ENCODE measurements at regions not wholly inside any gene's neighbourhood (a gene's known extent, or its start where the extent isn't known, plus 50 kb on each side); places are given as distances from the start of the nearest gene placed in this dataset.
A peak's percentile ranks its signal among the peaks of the same experiment; 100 is the strongest.

DNA sequence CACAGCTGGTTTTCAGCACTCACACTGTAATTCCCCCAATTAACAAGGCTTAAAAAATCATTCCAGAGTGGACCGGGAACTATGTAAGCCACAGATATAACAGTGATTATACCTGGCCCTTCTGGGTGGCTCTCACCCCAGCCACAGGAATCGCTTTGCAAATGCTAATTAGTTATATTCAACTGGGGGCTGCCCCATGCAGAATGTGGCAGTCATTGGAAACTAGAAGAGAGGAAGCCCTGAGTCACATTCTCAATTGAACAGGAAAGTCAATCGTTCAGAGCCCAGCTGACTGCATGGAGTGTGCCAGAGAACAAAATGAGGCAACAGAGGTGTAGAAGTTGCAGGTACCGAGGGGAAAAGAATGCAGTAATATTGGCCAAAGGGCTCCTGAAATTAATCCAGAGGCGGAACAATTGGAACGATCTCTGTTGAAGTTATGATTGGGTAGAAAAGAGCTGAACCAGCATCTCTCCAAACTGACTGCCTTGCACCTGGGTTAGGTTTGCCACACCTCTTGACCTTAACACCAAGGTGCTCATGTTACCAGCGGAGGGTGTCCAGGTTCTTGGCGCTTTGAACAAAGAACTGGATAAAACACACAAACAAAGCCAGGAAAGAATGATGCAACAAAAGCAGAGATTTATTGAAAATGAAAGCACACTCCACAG, 909.7 kb upstream of the AUTS2 start:
- no peaks in the 10 kb centered on the region for H3K27me3 ChIP-seq (ENCODE audit: control insufficient read depth in 5 of 5, insufficient read depth in 4 of 5, low read length in 5 of 5)
- H3K9me3 ChIP-seq (ENCODE audit: control insufficient read depth in 5 of 5, low read length in 5 of 5): peaks cover 0 to 4% (median 2%) of the 10 kb centered on the region in 5 donors
- H3K9ac ChIP-seq (ENCODE audit: low read length in 5 of 5): no peak overlapping the region
- peak overlapping the region in 3 of 5 donors; percentile 34 to 36 (median 34) for H3K4me3 ChIP-seq (ENCODE audit: low read depth in 1 of 5, low read length in 5 of 5)
- no peaks in the 10 kb centered on the region for H3K36me3 ChIP-seq (ENCODE audit: control insufficient read depth in 5 of 5, insufficient read depth in 5 of 5, low read length in 5 of 5)
- H3K4me1 ChIP-seq (ENCODE audit: control insufficient read depth in 5 of 5, insufficient read depth in 5 of 5, low read length in 5 of 5): peaks cover 0 to 15% (median 8%) of the 10 kb centered on the region in 5 donors
- H3K27ac ChIP-seq (ENCODE audit: low read depth, low read length): no peak overlapping the region

GRCh38 chr7:68689087-68689433, 909.2 kb upstream of the AUTS2 start:
- Histone ChIP-seq H3K27me3 (ENCODE audit: control insufficient read depth in 5 of 5, insufficient read depth in 4 of 5, low read length in 5 of 5) (no peaks in the 10 kb centered on the region), H3K27ac (ENCODE audit: low read depth, low read length) (no peak overlapping the region), H3K36me3 (ENCODE audit: control insufficient read depth in 5 of 5, insufficient read depth in 5 of 5, low read length in 5 of 5) (no peaks in the 10 kb centered on the region), H3K4me3 (ENCODE audit: low read depth in 1 of 5, low read length in 5 of 5) (peak overlapping the region in 2 of 5 donors; percentile 34 to 36), H3K9me3 (ENCODE audit: control insufficient read depth in 5 of 5, low read length in 5 of 5) (peaks cover 0 to 4% (median 2%) of the 10 kb centered on the region in 5 donors), H3K9ac (ENCODE audit: low read length in 5 of 5) (no peak overlapping the region), H3K4me1 (ENCODE audit: control insufficient read depth in 5 of 5, insufficient read depth in 5 of 5, low read length in 5 of 5) (peaks cover 0 to 15% (median 8%) of the 10 kb centered on the region in 5 donors)

DNA sequence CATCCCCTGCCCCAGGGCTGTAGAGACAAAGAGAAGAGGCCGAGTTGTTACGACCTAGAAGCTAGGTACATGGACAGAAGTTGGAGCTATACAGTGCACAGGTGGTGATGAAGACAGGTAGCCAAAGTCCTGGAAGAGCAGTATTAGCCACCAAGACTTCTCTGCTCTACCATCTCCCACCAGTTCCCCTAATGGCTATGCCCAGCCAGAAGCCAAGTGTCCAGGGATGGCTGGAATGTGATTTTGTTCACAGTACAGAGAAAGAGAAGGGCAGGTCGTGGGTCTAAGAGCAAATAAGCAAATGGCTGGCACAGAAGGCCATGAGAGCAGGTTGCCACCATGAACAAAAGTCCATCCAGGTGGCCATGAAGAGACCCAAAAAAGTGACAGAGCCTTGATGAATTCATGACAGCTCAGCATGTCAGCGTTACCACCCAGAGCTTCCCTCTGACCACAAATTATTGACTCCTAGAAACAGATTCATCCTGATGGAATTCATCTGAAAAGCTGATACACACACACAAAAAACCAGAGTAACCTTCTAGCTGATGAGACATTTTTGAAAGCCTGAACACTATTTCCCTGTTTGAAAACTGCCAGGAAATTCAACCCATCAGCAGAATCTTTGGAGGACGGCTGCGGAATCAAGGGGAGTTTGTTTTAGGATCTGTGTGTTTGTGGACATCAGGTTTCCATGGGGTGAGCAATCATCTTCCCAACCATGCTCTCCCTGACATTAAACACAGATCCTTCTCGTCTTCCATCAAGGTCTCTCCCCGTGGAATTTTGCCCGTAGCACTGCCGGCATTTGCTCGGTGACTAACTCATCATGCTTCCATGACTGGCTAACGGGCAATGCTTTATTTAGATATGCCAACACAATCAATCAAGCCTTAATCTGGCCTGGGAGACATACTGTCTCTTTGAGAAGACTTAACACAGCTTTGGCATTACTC, 906.7 kb upstream of the AUTS2 start:
- peaks cover 0 to 2% (median 0%) of the 10 kb centered on the region in 5 donors for H3K9me3 ChIP-seq (ENCODE audit: control insufficient read depth in 5 of 5, low read length in 5 of 5)
- no peak overlapping the region for H3K9ac ChIP-seq (ENCODE audit: low read length in 5 of 5)
- peaks cover 0 to 9% (median 5%) of the 10 kb centered on the region in 5 donors for H3K4me1 ChIP-seq (ENCODE audit: control insufficient read depth in 5 of 5, insufficient read depth in 5 of 5, low read length in 5 of 5)
- no peaks in the 10 kb centered on the region for H3K27me3 ChIP-seq (ENCODE audit: control insufficient read depth in 5 of 5, insufficient read depth in 4 of 5, low read length in 5 of 5)
- H3K27ac ChIP-seq (ENCODE audit: low read depth, low read length): no peak overlapping the region
- no peaks in the 10 kb centered on the region for H3K36me3 ChIP-seq (ENCODE audit: control insufficient read depth in 5 of 5, insufficient read depth in 5 of 5, low read length in 5 of 5)
- H3K4me3 ChIP-seq (ENCODE audit: low read depth in 1 of 5, low read length in 5 of 5): no peak overlapping the region

- no peaks in the 10 kb centered on the region for H3K36me3 ChIP-seq (ENCODE audit: control insufficient read depth in 5 of 5, insufficient read depth in 5 of 5, low read length in 5 of 5)
- H3K9ac ChIP-seq (ENCODE audit: low read length in 5 of 5): no peak overlapping the region
These were observed 905.8 kb upstream of the AUTS2 start for GRCh38 chr7:68692511-68692910.

GRCh38 chr7:68694656-68695055, 903.6 kb upstream of the AUTS2 start:
- Histone ChIP-seq H3K27ac (ENCODE audit: low read depth, low read length) (no peak overlapping the region), H3K9me3 (ENCODE audit: control insufficient read depth in 5 of 5, low read length in 5 of 5) (peaks cover 0 to 2% (median 0%) of the 10 kb centered on the region in 5 donors), H3K4me3 (ENCODE audit: low read depth in 1 of 5, low read length in 5 of 5) (no peak overlapping the region), H3K9ac (ENCODE audit: low read length in 5 of 5) (no peak overlapping the region), H3K27me3 (ENCODE audit: control insufficient read depth in 5 of 5, insufficient read depth in 4 of 5, low read length in 5 of 5) (no peaks in the 10 kb centered on the region), H3K4me1 (ENCODE audit: control insufficient read depth in 5 of 5, insufficient read depth in 5 of 5, low read length in 5 of 5) (peaks cover 0 to 6% (median 3%) of the 10 kb centered on the region in 5 donors), H3K36me3 (ENCODE audit: control insufficient read depth in 5 of 5, insufficient read depth in 5 of 5, low read length in 5 of 5) (no peaks in the 10 kb centered on the region)

More at GRCh38 chr7:68692511-68692910, 905.8 kb upstream of the AUTS2 start:
- H3K9me3 ChIP-seq (ENCODE audit: control insufficient read depth in 5 of 5, low read length in 5 of 5): peaks cover 0 to 2% (median 0%) of the 10 kb centered on the region in 5 donors
- peaks cover 0 to 9% (median 5%) of the 10 kb centered on the region in 5 donors for H3K4me1 ChIP-seq (ENCODE audit: control insufficient read depth in 5 of 5, insufficient read depth in 5 of 5, low read length in 5 of 5)
- H3K4me3 ChIP-seq (ENCODE audit: low read depth in 1 of 5, low read length in 5 of 5): no peak overlapping the region
- no peak overlapping the region for H3K27ac ChIP-seq (ENCODE audit: low read depth, low read length)
- H3K27me3 ChIP-seq (ENCODE audit: control insufficient read depth in 5 of 5, insufficient read depth in 4 of 5, low read length in 5 of 5): no peaks in the 10 kb centered on the region

DNA sequence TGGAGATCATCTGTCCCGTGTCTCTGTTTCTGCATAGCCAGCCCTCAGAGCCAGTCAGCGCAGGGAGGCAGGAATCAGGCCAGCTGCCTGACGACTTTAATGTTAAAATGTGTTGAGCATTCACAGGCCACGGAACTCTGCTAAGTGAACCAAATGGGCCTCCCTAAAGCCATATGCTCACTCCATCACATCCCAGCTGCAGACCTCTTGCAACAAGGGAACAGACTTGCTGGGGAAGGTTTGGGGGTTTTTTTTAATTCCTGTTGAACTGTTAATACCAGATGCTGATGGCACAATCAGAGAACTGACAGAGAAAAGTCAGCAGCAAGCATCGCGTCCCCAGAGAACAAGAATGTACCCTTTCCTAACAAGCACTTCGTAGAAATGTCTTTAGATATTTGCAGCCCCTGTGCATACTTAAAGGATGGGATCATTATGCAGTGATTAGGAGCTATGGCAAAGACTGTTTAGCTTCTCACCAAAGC, 900.4 kb upstream of the AUTS2 start:
- Histone ChIP-seq H3K36me3 (ENCODE audit: control insufficient read depth in 5 of 5, insufficient read depth in 5 of 5, low read length in 5 of 5) (no peaks in the 10 kb centered on the region), H3K27me3 (ENCODE audit: control insufficient read depth in 5 of 5, insufficient read depth in 4 of 5, low read length in 5 of 5) (no peaks in the 10 kb centered on the region), H3K9me3 (ENCODE audit: control insufficient read depth in 5 of 5, low read length in 5 of 5) (peaks cover 0 to 2% (median 0%) of the 10 kb centered on the region in 5 donors), H3K4me1 (ENCODE audit: control insufficient read depth in 5 of 5, insufficient read depth in 5 of 5, low read length in 5 of 5) (peaks cover 0 to 6% (median 3%) of the 10 kb centered on the region in 5 donors), H3K4me3 (ENCODE audit: low read depth in 1 of 5, low read length in 5 of 5) (no peak overlapping the region), H3K9ac (ENCODE audit: low read length in 5 of 5) (no peak overlapping the region), H3K27ac (ENCODE audit: low read depth, low read length) (no peak overlapping the region)

- Histone ChIP-seq H3K4me1 (ENCODE audit: control insufficient read depth in 5 of 5, insufficient read depth in 5 of 5, low read length in 5 of 5) (peaks cover 0 to 6% (median 3%) of the 10 kb centered on the region in 5 donors), H3K9ac (ENCODE audit: low read length in 5 of 5) (no peak overlapping the region), H3K4me3 (ENCODE audit: low read depth in 1 of 5, low read length in 5 of 5) (no peak overlapping the region), H3K36me3 (ENCODE audit: control insufficient read depth in 5 of 5, insufficient read depth in 5 of 5, low read length in 5 of 5) (no peaks in the 10 kb centered on the region), H3K9me3 (ENCODE audit: control insufficient read depth in 5 of 5, low read length in 5 of 5) (no peaks in the 10 kb centered on the region), H3K27me3 (ENCODE audit: control insufficient read depth in 5 of 5, insufficient read depth in 4 of 5, low read length in 5 of 5) (no peaks in the 10 kb centered on the region), H3K27ac (ENCODE audit: low read depth, low read length) (no peak overlapping the region)
These were observed 899.1 kb upstream of the AUTS2 start for GRCh38 chr7:68699090-68699711.

DNA sequence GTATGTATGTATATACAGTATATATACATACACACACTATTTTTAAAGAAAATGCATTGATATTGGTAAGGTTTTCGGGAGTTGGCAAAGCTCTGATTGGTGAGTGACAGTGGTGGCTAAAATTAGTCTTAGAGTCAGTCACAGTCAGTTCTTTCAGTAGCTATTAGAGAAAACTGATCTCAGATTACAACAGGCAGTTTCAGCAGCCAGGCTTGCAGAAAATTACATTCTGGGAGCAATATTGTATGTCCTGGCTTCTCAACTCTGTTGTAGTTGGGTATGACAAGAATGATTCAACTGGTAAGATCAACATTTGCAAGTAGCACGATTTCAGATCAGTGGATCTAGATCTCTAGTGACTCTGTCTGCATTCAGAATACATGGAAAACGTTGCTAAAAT, 897.9 kb upstream of the AUTS2 start:
- H3K9me3 ChIP-seq (ENCODE audit: control insufficient read depth in 5 of 5, low read length in 5 of 5): no peaks in the 10 kb centered on the region
- H3K27me3 ChIP-seq (ENCODE audit: control insufficient read depth in 5 of 5, insufficient read depth in 4 of 5, low read length in 5 of 5): no peaks in the 10 kb centered on the region
- no peak overlapping the region for H3K27ac ChIP-seq (ENCODE audit: low read depth, low read length)
- H3K4me3 ChIP-seq (ENCODE audit: low read depth in 1 of 5, low read length in 5 of 5): no peak overlapping the region
- H3K4me1 ChIP-seq (ENCODE audit: control insufficient read depth in 5 of 5, insufficient read depth in 5 of 5, low read length in 5 of 5): peaks cover 0 to 6% (median 3%) of the 10 kb centered on the region in 5 donors
- no peak overlapping the region for H3K9ac ChIP-seq (ENCODE audit: low read length in 5 of 5)
- H3K36me3 ChIP-seq (ENCODE audit: control insufficient read depth in 5 of 5, insufficient read depth in 5 of 5, low read length in 5 of 5): no peaks in the 10 kb centered on the region

DNA sequence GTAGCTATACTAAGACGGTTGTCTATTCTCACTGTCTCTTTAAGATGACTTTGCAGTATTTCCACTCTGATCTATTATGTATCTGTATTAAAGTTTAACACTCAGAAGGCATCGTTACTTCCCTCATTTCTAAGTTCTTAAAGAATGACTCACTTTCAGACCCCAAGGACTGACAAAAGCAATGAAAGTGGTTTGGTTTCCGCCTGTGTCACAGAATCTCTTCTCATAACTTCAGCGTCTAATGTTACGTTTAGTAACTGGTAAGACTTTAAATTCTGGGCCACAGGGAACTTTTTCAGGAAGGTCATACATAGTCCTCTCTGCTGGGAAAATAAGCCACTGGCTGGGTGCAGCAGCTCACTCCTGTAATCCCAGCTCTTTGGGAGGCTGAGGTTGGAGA, 892.0 kb upstream of the AUTS2 start:
- H3K4me1 ChIP-seq (ENCODE audit: control insufficient read depth in 5 of 5, insufficient read depth in 5 of 5, low read length in 5 of 5): peaks cover 0 to 12% (median 0%) of the 10 kb centered on the region in 5 donors
- no peak overlapping the region for H3K9ac ChIP-seq (ENCODE audit: low read length in 5 of 5)
- H3K36me3 ChIP-seq (ENCODE audit: control insufficient read depth in 5 of 5, insufficient read depth in 5 of 5, low read length in 5 of 5): no peaks in the 10 kb centered on the region
- H3K27me3 ChIP-seq (ENCODE audit: control insufficient read depth in 5 of 5, insufficient read depth in 4 of 5, low read length in 5 of 5): no peaks in the 10 kb centered on the region
- no peaks in the 10 kb centered on the region for H3K9me3 ChIP-seq (ENCODE audit: control insufficient read depth in 5 of 5, low read length in 5 of 5)
- no peak overlapping the region for H3K27ac ChIP-seq (ENCODE audit: low read depth, low read length)
- H3K4me3 ChIP-seq (ENCODE audit: low read depth in 1 of 5, low read length in 5 of 5): peak overlapping the region in 1 of 5 donors; percentile 29
